G401 (cell line): ENCODE measurements at regions not wholly inside any gene's neighbourhood (a gene's known extent, or its start where the extent isn't known, plus 50 kb on each side); places are given as distances from the start of the nearest gene placed in this dataset.

Source experiments
- DNase-seq: peaks from one replicate; pipeline ENCODE4 v3.0.0-alpha.2; 2015; ENCODE audit warnings: low spot score
- in situ Hi-C: cut with HindIII; loops from 2 replicates; pipeline ENCODE4 v1.10.0; 2016; ENCODE audit warnings: low sequenced_read_pairs, mixed read lengths

DNA sequence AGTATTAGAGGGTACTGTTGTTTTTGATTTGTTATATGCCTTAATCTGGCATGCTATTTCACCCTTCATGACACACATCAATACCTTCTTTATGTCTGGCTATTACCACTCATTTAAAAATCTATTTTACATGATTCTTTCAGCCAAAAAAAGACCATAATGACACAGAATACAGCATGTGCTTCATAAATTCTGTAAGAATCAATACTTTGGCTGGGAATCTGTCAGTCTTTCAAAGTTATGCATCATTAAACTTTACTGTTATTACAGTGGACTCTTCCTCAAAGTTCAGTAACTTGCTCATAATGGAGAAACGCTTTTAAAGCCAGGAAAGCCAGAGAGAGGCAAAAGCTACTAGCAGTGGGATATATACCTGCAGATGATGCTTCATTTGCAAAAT is 247.2 kb upstream of the ADGRL2 start:
- DNase-seq: no peak
- in situ Hi-C loops: no loop called here

DNA sequence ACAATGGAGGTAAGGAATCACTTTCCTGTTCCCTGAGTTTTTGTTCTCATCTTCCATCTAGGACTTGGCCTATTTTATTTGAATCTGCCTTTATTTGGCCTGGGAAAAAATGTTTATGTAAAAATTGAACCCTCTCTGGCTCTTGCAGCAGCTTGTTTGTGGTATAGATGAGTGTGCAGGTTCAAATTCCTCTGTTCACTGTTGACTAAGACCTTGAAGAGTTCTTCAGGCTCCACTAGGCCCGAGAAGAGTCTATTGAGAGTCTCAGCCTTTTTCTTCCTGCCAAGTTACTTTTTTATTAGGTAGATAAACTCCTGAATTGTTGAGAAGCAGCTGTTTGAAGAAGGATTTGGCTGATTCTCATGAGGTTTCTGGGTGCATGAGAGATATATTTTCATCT is 248.8 kb upstream of the ADGRL2 start:
- DNase-seq: no peak
- in situ Hi-C loops: no loop called here

DNA sequence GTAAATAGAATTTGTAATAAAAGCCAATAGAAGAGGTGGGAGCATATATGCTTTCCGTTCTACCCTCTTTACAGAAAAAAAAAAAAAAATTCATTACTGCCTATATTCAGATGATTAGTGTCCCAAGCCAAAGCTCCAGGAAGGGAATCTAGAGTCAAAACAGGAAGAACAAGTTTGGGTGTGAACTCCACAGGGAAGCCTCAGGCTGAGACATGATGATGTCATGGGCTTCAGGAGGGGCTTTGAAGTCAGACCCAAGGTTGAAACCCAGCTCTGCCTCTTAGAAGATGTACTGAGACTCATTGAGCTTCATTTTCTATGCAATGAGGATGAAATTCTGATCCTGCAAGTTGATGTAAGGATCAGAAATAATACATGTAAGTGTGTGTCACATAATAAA is 250.0 kb upstream of the ADGRL2 start:
- DNase-seq: no peak
- in situ Hi-C loops: no loop called here

DNA sequence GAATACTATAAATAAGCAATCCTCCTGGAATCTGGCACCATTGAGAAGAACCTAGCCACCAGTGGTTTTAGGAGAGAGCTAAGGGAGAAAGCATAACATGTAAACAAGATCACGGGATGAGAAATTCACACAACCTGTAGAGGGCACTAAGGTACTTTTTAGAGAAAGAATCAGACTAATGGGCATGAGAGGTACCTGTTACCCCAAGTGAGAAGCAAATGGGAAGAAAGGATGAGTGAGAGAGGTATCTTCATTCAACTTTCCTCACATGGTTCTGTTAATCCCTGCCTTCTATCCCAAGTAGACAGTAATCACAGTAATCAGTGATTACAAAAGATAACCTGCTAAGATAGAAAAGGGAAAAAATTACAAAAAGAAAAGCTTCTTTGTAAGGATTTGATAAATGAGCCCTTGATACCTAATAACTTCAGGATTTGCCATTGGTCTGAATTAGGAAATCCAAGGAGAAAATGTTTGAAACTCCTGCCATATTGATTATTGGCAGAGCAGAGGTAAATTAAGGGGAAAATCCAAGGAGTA is 251.1 kb upstream of the ADGRL2 start:
- DNase-seq: peak; percentile 4
- in situ Hi-C loops: no loop called here

DNA sequence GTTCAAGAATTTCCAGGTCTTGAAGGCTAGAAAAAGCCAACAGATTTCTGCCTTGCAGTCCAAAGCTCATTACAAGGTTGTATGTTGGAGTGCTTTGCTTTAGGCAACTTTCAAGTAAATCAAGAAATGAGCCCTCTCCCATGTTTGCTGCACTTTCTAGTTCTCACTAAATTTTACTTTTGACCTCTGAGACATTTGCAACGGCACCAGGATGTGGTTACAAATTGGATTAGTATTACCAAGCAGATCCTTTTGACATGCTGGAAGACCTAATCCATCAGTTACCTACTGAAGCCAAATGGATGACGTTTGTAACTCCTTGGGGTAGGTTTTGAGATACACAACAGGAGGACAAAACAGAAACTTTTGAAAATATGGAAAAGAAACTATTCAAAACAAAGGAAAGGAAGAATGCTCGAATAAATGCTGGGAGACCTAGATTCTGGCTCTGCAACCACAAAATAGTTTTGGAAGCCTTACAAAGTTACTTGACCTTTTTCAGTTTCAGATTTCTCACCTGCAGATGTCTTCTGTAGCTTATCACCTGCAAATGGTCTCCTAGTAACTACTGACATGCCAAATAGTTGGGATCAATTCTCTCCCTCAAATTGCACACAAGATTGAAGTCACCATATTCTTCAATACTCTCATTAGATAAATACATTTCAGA is 251.7 kb upstream of the ADGRL2 start:
- no peak for DNase-seq
- in situ Hi-C loops: no loop called here

DNA sequence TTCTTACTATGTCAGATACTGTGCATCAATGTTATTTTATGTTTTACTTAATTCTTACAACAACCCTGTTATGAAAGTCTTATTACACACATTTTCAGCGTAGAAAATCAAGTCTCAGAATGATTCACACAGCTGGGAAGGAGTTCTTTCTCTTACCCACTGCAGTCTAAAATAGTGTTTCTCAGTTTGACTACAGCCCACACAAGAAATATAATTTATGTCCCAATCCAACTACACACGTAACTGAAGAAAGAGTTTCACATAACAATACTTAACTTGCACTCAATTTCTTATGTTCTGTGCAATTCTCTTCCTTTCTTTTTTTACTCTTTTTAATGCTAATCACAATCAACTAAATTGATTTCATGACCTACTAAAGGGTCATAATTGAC is 252.8 kb upstream of the ADGRL2 start:
- no peak for DNase-seq
- in situ Hi-C loops: no loop called here

DNA sequence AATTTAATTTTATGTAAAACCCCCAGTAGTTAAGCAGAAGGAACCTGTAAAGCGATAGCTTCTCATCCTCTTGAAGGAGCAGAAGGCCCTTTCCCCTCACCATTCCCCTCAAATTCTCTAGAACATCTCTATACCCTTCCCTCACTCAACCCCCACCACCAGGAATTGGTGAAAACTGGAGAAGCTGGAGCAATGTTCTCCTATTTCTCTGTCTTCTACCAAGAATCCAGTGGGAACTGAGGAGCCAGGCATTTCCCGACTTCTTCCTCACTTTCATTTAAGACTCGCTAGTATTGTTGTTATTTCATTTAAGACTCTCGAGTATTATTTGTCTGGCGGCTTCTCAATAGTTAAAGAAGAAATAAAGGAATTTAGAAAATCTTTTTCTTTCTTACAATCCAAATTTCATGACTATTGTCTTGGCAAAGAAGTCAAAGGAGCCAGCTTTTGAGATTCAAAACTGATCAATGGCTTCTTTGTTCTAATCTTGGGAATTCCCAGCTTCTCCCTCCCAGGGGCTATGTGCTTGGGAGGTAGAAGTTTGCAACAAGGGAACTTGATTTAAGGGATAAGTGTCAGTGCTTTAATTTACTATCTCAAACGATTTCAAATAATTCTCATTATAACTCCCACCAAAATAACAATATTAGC is 253.3 kb upstream of the ADGRL2 start:
- in situ Hi-C loops: no loop called here
- DNase-seq: no peak

DNA sequence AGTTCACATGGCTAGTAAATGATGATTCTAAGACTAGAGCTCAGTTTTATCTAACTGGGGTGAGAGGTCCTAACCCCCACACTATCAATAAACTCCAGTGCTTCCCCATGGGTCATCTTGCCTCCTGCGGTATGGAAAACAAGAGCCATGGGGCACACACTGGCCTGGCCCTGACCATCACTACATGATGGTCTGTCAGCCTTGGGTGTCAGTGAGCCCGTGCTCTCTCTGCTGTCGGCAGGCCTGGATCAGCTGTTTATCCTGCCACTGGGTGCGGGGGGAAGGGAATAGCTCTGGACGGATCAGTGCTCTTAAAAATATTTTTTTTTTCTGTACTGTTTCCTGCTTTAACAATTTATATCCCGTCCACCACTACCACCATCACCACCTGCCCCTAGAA is 255.0 kb upstream of the ADGRL2 start:
- no peak for DNase-seq
- in situ Hi-C loops: no loop called here

DNA sequence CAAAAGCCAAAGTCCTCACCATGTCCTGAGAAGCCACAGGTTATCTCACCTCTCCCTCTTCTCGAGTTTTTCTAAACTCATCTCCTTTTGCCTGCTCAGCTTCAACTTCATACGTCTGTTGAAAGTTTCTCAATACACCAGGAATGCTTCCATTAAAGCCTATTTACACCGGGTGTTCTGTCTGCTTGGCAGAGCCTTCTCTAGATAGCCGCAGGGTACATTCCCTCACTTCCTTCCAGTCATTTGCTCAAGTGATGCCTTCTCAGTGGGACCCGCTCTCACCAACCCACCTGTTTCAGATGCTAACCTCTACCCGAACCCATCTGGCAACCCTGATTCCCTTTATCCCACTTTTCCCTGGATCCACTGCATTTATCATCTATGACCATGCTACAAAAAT is 257.0 kb upstream of the ADGRL2 start:
- no peak for DNase-seq
- in situ Hi-C loops: no loop called here

DNA sequence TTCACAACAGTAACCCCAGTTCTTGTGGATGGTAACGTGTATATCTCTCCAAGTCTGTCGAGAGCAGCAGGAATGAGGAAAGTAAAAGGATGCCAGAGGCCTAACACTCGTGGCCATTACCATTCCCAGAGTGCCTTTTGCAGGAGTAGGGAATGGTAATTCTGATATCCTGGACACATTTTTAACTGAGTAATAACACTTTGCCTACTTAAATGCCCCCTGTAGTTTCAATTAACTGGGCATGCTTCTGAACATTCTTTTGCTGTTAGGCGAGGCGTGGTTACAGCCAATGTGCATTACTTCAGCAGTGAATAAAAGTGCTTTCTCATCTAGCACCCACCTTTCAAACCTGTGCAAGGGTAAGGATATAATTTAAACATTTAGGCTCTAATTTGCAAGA is 258.5 kb upstream of the ADGRL2 start:
- in situ Hi-C loops: no loop called here
- DNase-seq: no peak

DNA sequence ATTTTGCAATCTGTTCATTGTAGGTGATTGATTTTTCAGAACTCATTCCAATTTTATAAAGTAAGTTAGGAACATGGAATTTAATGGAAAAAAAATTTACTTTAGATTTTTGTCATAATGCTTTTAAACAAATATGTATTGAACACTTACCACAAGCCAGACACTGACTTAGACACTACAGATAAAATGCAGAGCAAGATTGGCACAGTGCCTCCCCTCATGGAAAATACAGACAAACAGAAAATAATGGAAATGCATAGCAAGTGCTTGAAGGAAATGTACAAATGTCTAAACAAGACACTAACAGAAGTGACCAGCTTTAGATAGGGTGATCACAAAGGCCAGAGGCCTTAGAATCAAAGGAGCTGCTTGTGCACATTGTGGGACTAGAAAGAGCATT is 260.5 kb upstream of the ADGRL2 start:
- in situ Hi-C loops: no loop called here
- no peak for DNase-seq

DNA sequence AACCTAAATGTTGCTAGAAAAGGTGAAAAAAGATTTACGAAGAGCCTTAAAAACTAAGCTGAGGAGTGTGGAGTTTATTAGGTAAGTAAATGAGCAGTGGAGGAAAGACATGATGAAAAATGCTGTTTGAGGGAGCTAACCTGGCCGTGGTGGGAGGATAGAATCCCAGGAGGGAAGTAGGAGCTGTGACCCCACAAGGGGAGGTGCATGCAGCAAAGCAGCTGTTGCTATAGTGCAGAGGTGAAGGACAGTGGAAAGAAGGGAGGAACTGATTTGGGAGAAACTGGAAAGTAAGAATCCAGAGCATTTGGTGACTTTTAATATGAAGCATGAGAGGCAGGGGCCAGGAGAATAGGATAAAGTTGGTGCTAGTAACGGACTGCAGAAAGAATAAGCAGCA is 271.7 kb upstream of the ADGRL2 start:
- no peak for DNase-seq
- in situ Hi-C loops: no loop called here

DNA sequence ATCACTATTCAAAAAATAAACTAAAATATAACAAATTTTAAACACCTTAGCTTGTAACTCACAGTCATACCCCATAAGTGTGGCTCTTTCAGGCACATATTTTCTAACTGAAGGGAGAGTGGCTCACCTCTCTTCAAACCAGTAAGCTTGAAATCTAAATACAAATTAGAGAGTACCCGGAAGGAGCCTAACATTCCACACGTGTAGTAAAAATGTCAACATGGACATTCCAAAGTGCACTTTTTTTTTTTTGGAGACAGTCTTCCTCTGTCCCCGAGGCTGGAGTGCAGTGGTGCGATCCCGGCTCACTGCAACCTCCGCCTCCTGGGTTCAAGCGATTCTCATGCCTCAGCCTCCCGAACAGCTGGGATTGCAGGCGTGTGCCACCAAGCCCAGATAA is 275.6 kb upstream of the ADGRL2 start:
- DNase-seq: no peak
- in situ Hi-C loops: no loop called here

DNA sequence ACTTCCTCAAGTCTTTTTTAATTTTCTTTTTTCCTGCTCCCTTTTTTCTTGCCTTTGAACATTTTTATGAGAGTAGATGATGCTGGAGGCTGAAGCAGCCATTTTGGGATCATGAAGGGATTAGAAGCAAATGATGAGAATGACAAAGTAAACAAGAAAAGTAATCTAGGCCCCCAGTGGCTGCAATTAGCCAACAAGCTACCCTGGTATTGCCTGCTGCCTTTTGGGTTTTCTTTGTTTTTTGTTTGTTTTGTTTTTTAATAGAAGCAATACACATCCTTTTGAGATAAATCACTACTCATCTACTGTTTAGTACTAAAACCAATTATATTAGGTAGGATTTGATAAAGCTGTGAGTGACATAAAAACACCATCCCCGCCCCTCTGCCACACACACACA is 280.7 kb upstream of the ADGRL2 start:
- DNase-seq: no peak
- in situ Hi-C loops: no loop called here

DNA sequence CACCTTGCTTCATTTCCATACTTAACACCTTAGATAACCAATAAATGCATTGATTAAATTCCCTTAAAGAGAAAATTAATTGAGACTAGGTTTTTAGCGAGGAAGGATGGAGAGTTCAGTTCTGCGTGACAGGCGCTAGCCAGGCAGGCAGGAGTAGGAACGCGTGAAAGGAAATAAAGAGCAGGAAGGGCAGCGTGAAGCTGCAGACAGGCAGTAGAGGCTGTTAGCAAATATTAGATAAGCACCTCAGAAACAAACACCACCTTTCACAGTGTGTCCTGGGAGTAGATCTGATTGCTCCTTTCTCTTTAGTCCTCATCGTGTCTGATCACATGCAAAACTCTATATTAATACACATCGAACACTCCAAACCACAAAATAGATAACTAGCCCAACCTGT is 282.7 kb upstream of the ADGRL2 start:
- in situ Hi-C loops: no loop called here
- DNase-seq: no peak

DNA sequence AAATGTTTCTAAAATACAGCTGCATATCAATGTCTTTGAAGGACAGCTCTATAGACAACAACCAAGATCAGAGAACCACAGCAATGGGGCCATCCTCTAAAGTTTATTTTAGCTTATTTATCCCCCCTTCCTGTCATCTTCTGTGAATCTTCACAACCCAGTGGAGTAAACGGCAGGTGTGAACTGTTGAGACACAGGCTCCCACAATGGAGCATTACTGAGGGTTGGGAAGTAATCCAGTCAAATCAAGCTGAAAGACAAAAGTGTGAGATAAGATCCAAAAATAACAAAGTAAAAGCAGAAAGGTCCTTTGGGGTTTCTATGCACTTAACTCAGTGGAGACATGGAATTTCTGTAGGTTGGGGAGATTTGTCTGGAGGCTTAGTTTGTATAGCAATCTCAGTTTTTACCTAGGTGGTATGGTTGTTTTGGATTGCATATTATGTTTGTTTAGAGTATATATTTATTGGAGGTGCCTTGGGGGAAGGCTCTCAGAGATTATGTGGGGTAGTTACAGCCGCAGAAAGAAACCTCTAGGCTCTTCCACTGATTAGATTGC is 286.9 kb upstream of the ADGRL2 start:
- in situ Hi-C loops: no loop called here
- no peak for DNase-seq

DNA sequence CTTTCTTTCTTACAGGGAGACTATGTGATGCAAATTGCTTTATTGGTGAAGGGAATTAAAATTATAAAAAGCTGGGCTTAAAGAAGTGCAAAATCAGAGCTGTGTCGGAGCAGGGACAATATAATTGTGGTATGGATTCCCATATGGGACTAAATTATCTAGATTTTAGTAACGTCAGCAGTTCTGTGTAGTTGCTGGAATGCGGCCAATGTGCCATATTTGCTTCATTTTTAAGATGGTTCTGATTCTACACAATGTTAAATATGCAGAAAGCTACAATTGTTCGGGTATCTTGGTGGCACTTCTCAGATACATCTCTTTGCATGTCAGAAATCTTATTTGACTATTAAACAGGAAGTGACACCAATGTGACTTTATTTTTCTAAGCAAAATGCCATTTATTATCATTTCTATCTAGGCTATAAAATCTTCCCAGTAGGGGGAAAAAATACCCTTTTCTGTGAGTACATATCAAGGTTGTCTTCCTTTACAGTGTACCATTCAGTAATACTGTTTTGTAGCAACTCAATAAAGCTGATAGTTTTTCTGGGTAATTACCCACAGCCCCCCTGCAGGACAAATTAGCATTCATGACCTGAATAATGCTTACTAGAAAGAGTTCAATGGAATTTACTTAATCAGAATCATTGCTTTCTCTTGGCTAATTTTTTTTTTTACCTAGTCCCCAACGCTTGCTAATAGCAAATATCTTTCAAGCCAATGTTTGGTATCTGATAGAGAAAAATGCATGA is 288.3 kb upstream of the ADGRL2 start:
- no peak for DNase-seq
- in situ Hi-C loops: no loop called here

DNA sequence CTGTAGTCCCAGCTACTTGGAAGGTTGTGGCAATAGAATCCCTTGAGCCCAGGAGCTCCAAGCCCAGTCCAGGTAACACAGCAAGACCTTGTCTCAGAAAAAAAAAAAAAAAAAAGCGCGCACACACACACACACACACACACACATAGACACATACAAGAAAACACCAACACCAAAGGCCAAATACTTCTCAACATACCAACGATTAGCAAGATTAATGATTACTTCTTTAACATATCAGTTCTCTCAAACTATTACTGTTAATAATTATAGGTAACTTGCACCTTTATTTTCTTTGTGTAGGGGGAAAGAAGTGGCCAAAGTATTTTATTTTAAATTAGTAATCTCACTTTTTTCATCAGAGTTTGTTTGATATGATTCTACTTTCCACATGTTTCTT is 289.5 kb upstream of the ADGRL2 start:
- DNase-seq: no peak
- in situ Hi-C loops: no loop called here

DNA sequence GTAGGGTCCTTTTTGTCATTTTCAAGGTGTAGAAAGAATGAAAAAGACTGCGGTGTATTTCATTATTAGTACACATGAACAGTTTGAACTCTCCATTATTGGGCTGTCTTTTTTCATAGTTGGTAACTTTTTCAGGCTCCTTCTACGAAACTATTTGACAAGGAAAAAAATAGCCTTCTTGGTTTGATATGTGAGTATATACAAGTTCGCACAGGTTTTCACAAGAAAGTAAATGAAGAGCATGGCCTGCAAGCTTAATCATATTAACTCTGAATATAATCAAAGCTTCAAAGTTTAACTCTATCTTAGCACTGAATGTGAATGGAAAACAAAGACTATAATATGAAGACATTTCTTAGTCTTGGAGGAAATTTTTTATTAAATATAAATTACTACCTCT is 290.0 kb upstream of the ADGRL2 start:
- no peak for DNase-seq
- in situ Hi-C loops: no loop called here

DNA sequence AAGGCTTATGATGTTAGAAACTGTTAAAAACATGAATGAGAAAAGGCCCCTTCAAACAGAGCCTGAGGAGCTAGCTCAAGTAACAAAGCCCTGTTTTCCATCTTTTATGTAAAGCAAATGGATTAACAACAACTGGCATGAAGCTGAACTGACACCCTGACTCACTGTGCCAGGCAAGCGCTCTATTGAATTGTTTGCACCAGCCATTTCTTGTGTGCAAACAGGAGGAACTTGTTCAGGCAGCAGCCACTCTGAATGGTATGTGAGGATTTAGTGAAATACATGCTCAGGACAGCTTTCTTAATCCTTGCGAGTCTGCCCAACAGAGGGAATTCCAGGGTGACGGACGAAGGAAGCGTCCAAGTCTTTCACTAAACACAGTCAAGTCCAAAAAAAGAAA is 291.1 kb upstream of the ADGRL2 start:
- DNase-seq: no peak
- in situ Hi-C loops: no loop called here
